ENCODE measurements at regions not wholly inside any gene's neighbourhood (a gene's known extent, or its start where the extent isn't known, plus 50 kb on each side); places are given as distances from the start of the nearest gene placed in this dataset.

- Histone ChIP-seq H3K36me3 (ENCODE audit: control insufficient read depth in 2 of 4, insufficient read depth in 4 of 4, low read length in 3 of 4) (no peaks in the 10 kb centered on the region), H4K20me1 (replicated peaks in 1 of 2; ENCODE audit: control insufficient read depth in 1 of 2, insufficient read depth in 2 of 2, low read length in 2 of 2) (no peaks in the 10 kb centered on the region), H3K14ac (ENCODE audit: insufficient read length) (no peak overlapping the region), H3K27me3 (replicated peaks in 1 of 4; ENCODE audit: control insufficient read depth in 3 of 4, extremely low read depth in 1 of 4, insufficient read depth in 3 of 4, low read length in 3 of 4) (no peaks in the 10 kb centered on the region), H3K18ac (ENCODE audit: extremely low read depth, low read length) (no peak overlapping the region), H3K27ac (ENCODE audit: low read depth, low read length) (no peak overlapping the region), H3K23ac (ENCODE audit: insufficient read length) (no peak overlapping the region), H3K4ac (replicated peaks; ENCODE audit: insufficient read length, low read depth, low read length) (no peak overlapping the region), H2AFZ (ENCODE audit: low read length) (no peak overlapping the region), H2BK12ac (ENCODE audit: low read depth, low read length) (no peak overlapping the region), H3K4me1 (replicated peaks in 1 of 4; ENCODE audit: control insufficient read depth in 3 of 4, insufficient read depth in 4 of 4, low read length in 3 of 4) (no peaks in the 10 kb centered on the region), H2BK120ac (replicated peaks; ENCODE audit: low read depth, low read length) (no peak overlapping the region), H4K8ac (ENCODE audit: extremely low read depth, insufficient read depth, low read length) (no peak overlapping the region), H2AK5ac (ENCODE audit: low read depth, low read length) (no peak overlapping the region), H3K56ac (replicated peaks; ENCODE audit: insufficient read length, low read depth, low read length) (no peak overlapping the region), H2BK5ac (ENCODE audit: low read depth, low read length) (no peak overlapping the region), H2BK20ac (ENCODE audit: low read length) (no peak overlapping the region), H4K91ac (replicated peaks; ENCODE audit: insufficient read length, low read length) (no peak overlapping the region), H4K5ac (ENCODE audit: insufficient read length, low read depth, low read length) (no peak overlapping the region), H3K4me3 (ENCODE audit: extremely low read depth in 1 of 4, insufficient read depth in 2 of 4, low read depth in 3 of 4, low read length in 4 of 4) (no peak overlapping the region), H3K79me1 (ENCODE audit: low read depth, low read length) (no peaks in the 10 kb centered on the region), H2BK15ac (ENCODE audit: low read length) (no peak overlapping the region), H3K9ac (replicated peaks in 1 of 4; ENCODE audit: extremely low read depth in 1 of 4, low read depth in 3 of 4, low read length in 3 of 4) (no peak overlapping the region), H3K4me2 (ENCODE audit: insufficient read depth in 1 of 2, low read depth in 2 of 2, low read length in 2 of 2) (no peak overlapping the region), H3K79me2 (ENCODE audit: control insufficient read depth in 1 of 2, insufficient read depth in 2 of 2, low read length in 2 of 2) (no peaks in the 10 kb centered on the region), H3K9me3 (ENCODE audit: insufficient read depth in 2 of 2, low read depth in 1 of 2, low read length in 1 of 2) (peaks cover 4% of the 10 kb centered on the region in 2 experiments; a peak in 1 of 4 replicates), H3K23me2 (ENCODE audit: low read depth, low read length) (no peaks in the 10 kb centered on the region; the same call in 1 of the 2 replicates)
- CTCF ChIA-PET (ENCODE audit: partially characterized antibody), result no interaction called here
- WGBS, 2 experiments (ENCODE audit: extremely low coverage in 1 of 2, insufficient coverage in 1 of 2, insufficient read length in 1 of 2, insufficient replicate concordance in 2 of 2, low coverage in 1 of 2, low lambda C conversion rate in 2 of 2, missing lambda C conversion rate in 1 of 2), result 100% methylated on average over 2 of the region's 2 CpGs; no CpG with 5 or more reads in 1 of the 2 experiments
- POLR2A ChIA-PET (ENCODE audit: partially characterized antibody), result no interaction called here
- DNase-seq (ENCODE audit: low read depth in 1 of 2, low spot score in 2 of 2) (no peak), FAIRE-seq (no peak)
- no peak for TF ChIP-seq RNF2 (IDR thresholded peaks at IDR 0.05; ENCODE audit: borderline replicate concordance, low read depth, low read length, missing control alignments, poor library complexity, severe bottlenecking)
- TF ChIP-seq BCL11A (IDR thresholded peaks at IDR 0.05; ENCODE audit: low read depth in 2 of 2, low read length in 2 of 2), result no peak
- TF ChIP-seq CREB1 (IDR thresholded peaks at IDR 0.05), result no peak
Measured at GRCh38 chr4:69039071-69039470, 57.2 kb upstream of the UGT2B7 start.
